Stimulated activated CD8-positive, alpha-beta memory T cell treated with anti-CD3 and anti-CD28 coated beads, Interleukin-7, amount 100 ng/mL, for 24 hours (primary cell): ENCODE measurements at regions not wholly inside any gene's neighbourhood (a gene's known extent, or its start where the extent isn't known, plus 50 kb on each side); places are given as distances from the start of the nearest gene placed in this dataset.

Source experiments
- DNase-seq: peaks from one replicate; pipeline ENCODE4 v3.0.0-alpha.2; 2020; ENCODE audit warnings: low read depth

DNA sequence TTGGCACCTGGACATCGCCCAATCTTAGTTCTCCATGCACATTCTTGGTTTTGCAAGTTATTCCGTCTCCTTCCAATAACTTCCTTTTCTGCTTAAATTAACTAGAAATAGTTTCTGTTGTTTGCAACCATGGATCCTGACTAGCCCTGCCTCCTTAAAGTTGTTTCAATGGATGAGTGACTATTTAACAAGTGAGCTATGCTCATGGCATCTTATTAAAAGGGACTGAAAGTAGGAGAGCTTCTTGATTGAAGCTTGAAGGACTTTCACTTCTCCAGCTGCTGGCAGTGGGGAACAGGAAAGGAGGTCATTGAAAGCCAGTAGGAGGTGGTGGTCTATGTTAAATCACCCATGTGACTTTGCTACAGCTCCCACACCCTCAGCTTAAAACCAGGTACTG is 466.8 kb downstream of the ARHGEF28 start:
- no peak for DNase-seq

DNA sequence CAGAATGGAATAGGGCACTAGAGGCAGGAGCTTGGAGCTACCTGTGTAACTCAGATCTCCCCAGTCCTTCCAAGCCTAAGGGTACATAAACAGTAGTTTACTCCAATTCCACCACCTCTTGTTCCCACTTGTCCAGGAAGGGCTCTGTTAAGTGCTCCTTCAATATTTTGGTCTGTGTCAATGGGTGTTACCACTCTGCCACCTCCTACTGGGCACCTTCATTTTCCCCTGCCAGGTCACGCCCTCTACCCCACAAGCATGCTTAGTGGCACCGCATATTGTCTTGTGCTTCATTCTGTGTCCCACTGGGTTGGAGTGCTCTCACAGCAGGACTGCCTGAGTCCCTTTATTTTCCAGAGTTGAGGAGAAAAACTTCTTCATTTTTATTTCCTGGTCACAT is 459.8 kb downstream of the ARHGEF28 start:
- DNase-seq = no peak

DNA sequence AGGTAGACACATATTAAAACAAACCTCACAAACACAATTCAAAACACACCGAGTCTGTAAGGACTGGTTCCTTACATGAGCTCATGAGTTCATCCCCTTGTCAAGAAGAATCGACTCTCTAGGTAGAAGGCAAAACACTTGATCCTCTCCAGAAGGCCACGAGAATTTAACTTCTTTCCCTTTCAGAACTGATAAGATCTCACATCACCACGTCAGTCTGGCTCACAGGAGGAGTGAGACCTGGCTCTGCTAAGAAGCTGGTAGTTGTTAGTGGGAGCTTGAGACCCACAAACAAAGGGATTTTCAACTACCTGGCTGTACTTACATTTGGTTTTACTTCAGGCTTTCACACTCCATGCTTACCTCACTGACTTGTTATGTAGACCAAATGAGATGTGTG is 459.2 kb downstream of the ARHGEF28 start:
- no peak for DNase-seq

DNA sequence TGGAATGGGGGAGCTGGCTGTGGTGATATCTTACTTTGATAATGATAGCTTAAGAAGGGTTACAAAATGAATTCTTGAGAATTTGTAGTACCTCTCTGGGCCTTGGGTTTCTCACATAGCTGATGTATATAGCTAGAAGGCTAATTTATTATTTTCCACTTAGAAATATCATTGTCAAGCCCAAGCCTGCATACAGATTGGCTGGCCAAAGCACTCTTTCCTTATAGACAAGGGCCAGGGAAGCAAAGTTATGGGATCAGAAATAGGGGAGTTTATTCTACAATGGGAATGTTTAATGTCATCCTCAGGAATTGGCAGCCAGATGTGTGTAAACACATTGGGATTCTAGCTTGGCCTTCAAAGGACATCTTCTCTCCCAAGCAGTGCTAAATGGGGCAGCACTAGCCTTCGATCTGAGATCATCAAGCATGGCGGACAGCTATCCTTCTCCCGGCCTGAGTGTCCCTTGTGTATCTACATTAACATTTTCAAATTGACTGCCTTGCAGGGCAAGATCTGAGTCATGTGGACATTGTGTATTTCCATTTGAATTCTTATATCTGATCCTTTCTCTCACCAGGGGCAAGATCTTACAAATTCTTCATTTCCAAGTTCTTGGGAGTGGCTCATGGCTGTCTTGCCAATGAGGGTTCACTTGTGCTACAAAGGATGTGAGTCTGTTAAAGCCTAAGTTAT is 457.2 kb downstream of the ARHGEF28 start:
- no peak for DNase-seq

DNA sequence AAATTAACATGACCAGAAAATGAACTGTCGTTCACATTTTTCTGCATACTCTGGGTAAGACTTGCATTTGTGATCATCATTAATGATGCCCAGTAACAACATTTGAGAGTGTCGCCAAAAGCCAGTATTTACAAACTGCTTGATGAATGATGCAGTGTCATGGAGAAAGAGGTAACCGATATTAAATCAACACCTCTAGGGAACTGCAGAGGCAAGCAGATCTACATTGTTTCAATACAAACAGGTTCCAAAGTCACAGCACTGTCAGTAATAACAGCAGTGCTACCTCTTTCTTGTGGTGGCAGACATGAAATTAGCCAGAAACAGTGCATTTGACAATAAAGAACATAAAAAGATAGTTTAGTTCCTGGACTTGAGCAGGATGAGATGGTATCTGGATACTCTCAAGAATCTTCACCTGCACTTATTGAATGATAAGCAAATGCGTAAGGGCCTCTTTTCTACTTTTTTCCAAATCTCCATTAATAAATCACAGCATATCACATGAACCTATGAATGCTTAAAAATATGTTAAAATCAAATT is 456.6 kb downstream of the ARHGEF28 start:
- DNase-seq = no peak

DNA sequence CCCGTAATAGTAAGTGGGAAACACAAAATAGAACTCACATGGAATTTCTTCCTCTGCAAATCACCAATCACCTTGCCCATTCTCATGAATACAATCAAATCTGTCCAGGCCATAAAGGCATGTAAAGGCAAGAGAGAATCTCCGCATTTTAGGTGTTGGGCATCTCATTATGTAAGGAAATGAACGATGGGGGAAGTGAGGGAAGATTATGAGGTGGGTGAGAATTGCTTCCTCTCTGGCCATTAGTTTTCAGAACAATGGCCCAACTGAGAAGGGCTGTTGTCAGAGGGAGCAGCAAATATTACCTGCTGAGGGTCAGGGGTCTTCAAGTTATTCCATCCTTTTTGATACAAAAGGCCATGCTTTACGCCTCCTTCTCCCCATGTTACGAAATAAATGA is 455.1 kb downstream of the ARHGEF28 start:
- DNase-seq = no peak

DNA sequence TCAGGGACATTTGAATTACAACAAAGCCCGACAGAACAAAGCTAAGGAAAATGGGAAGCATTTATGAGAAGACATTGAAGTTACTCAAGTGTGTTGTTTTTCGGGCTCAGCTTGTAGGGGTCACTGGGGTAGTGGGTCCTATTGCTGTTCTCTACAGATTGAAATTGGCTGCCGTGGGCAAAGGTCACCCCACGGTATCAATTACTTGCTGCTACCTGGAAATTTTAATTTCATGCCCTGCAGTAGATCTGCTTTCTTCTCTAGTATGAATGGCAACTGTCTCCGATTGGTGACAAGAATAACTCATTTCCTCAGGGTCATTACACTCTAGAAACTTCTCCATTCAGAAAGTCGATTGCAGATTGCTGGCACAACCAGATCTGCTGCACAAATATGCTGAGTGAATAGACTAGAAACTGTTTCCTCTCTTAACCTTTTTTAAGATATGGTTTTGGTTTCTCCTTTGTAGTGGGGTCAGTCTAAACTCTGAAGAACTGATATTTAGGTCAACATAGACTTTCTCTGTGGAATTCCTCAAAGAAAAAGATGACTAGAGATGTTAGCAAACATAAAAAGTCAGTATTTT is 454.1 kb downstream of the ARHGEF28 start:
- DNase-seq = no peak

DNA sequence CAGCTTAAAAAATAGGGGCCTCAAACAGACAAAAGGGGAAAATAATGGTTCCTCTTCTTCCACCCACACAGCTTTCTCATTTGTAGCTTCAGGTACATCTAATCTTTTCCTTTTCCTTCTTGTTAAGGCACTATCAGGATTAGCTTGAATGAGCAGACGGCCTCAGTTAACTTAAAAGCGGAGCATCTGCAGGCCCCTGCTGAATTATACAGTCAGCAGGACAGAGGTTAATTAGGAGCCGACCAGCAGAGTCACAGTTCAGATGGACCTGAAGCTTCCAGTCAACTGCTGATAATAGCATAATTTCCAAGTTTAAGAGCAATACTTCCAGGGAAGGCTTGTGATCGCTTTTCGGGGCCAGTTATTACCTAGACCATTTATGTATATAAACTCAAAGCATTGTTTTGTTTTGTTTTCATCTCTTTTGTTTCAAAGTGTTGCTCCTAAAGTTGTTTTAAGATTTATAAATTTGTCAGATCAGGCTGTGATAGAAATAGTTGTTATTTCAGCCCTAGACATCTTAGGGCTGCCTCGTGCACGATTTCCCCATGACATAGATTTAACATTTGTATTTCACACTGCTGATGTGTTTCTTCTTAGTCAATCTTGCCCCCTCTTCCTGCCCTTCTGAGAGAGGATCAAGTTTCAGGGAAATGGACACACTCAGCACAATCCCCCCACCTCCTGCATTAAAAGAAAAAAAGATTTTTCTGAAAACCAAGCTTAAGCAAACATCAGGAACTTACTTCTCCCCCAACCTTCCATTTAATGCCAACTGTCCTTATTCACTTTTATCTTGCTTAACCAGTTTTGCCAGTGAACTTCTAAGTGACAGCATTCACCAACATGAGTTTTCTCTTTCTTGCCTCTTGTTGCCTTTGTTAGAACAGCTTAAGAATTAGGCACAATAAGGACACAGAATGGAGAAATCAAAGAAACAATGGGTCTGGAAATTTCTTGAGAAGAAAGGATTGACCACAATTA is 449.8 kb downstream of the ARHGEF28 start:
- DNase-seq = no peak

DNA sequence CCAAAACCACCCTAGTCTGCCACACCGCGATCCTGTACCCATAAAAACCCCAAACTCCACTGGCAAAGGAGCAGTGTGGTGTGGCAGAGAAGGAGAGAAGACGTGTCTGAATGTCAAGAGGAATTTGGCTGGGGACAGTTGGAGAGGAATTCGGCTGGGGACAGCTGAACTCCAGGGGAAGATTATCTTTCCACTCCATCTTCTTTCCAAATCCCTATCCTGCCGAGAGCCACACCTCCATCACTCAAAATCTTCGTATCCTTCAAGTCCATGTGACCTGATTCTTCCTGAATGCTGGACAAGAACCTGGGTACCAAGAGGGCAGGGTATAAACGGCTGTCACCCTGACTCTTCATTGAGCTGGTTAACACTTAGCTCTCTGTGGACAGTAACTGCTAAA is 448.1 kb downstream of the ARHGEF28 start:
- no peak for DNase-seq

DNA sequence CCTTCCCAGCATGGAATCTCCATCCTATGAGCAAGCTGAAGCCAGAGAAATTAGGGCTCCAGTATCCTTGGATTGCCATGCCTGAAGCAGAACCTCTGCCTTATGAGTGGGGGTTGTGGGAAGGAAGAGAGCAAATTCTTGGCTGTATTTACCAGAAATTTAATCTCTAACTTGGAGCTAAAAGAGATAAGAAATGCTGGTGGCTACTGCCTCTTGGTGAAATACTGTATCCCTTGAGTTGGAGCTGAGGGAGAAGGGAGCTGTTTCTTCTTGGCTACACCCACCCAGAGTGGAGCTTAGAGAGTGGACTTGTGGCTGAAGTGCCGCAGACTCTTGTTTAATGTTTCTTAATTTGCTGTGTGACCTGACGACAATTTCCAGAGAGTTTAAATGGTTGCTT is 447.3 kb downstream of the ARHGEF28 start:
- no peak for DNase-seq

DNA sequence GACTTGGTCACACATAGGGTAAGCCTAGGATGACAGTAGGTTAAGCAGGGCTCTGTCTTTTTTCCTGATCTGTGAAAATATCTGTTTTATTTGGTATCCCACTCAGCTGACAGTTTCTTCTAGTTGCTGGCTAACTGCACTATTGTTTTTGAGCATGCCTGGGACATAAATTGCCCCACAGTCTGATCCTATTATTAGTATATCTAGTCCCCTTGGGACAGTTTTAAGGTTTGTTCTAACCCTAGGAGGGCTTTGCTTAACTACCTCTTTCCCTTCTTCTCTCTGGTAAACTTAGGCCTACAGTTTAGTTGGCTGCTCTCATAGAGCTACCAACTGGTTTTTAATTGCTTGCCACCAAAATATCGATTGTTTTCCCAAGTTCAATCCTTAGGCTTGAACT is 446.6 kb downstream of the ARHGEF28 start:
- no peak for DNase-seq

DNA sequence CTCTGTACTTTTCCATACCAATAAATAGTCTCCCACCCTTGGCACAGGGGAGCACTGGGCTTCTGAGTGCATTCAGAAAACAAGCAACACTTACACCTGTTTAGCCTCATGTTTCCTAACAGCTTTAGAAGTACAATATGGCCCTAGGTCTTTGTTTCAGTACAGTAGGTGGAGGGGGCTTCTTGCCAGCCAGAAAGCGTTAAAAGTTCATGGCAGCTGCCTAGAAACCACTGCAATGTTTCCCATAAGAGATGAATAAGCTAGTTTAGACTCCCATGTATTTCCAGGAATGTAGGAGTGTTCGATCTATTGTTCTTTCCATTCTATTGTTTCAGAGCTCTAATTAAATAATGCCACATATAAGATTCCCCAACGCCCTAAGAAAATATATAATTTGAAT is 444.8 kb downstream of the ARHGEF28 start:
- DNase-seq = no peak

DNA sequence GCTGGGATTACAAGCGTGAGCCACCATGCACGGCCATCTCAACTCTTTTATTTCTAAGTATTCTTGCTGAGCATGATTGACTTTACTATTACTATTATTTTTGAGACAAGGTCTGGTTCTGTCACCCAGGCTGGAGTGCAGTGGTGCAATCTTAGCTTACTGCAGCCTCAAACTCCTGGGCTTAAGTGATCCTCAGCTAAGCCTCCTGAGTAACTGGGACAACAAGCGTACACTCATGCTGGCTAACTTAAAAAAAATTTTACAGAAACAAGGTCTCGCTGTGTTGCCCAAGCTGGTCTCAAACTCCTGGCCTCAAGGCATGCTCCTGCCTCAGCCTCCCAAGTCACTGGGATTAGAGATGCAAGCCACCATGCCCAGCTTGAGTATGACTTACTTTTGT is 443.7 kb downstream of the ARHGEF28 start:
- DNase-seq = no peak

DNA sequence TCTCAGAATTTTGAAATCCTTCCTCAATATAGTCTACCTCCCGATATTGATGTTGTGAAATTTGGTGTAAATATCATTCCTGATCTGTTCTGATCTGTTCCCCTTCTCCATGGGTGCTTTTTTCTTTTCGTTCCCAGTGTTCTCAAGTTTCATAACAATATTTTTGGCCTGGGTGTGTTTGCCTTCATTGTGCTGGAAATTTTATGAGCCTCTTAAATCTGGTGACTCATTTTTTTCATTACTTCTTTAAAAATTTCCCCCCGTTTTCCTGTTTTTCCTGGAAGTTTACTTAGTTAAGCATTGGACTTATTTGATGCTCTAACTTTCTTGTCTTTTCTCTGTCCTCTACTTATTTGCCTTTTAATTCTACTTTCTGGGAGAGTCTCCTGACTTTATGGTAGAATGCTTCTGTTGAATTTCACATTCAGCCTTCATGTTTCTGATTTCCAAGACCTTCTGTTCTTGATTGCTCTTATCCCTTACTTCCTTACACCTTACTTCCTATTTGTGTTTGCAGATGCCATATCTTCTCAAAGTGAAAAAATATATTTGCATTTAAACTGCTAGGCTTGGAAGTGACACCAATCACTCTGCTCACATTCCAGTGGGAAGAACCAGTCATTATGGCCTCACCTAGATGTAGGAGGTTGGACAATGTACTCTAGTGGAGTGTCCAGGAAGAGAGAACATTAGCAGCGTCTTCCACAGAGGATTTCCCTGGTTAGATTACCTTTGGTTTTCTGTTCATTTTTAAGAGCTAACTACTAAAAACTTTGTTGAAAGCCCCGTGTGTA is 441.9 kb downstream of the ARHGEF28 start:
- no peak for DNase-seq

DNA sequence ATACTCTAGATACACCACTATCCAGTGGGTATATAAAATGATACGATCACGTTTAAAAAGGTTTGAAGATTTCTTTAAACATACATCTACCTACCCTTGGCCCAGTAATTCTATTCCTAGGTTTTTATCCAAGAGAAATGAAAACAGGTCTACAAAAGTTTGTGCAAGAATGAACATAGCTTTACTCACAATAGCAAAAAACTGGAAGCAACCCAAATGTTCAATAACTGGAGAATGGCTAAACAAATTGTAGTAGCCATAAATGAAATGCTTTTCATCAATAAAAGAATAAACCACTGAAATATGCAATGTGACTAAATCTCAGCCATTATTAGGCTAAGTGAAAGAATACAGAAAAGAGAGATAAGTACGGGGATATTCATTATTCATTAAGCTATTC is 438.9 kb downstream of the ARHGEF28 start:
- no peak for DNase-seq

DNA sequence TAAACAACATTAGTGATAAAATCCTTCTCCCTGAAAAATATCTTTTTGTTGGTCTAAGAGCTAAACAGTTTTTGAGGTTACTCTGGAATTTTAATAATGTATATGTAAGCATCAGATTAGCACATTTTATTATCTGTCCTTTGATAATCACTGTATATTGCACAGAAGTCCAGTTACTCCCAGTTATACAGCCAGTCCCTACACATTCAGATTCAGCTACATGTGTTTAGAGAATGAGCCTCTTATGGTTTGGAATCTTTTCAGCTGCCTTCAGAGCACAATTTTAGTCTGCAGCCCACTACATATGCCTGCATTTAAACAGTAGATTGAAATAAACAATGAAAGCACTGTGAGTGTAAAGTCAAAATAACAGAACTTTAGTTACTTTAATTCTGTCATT is 438.2 kb downstream of the ARHGEF28 start:
- no peak for DNase-seq

DNA sequence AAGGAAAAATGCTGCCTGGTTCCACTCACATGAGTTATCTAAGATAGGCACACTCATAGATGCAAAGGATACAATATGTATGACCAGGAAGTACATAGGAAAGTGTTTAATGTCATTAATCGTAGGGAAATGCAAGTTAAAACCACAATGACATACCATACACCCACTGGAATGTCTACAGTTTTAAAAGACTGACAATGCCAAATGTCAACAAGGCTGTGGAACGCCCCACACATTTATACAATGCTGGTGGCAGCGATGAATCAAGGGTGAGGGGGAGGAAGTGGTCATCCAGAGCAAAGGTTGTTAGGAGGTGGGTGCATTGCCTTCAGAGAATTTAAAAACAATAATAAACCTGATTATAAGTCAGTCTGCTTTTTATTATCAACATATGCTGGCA is 437.8 kb downstream of the ARHGEF28 start:
- no peak for DNase-seq

DNA sequence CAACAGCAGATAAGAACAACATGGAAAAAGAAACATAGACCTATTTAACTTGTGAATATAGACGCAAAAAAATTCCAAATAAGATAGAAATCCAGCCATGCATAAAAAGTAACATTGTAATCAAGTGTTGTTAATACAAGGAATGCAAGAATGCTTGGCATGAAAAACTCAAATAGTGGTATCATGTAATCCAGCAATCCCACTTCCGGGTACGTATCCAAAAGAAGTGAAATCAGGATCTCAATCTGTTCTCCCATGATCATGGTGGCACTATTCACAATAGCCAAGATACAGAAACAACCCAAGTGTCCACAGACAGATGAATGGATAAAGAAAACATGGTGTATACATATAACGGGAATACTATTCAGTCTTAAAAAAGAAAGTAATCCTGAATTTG is 437.4 kb downstream of the ARHGEF28 start:
- DNase-seq = no peak

DNA sequence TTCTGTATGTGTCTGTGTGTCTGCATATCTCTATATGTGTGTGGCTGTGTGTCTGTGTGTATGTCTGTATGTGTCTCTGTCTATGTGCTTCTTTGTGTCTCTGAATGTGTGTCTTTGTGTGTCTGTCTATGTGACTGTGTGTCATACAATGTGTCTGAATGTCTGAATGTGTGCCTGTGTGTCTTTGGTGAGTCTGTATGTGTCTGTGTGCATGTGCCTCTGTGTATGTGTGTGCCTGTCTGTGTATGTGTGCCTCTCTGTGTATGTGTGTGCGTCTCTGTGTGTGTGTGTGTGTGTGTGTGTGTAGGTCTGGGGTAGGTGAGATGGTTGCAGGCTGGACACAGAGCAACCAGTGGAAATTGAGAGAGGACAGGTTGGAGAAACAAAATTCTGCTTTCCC is 435.3 kb downstream of the ARHGEF28 start:
- no peak for DNase-seq

DNA sequence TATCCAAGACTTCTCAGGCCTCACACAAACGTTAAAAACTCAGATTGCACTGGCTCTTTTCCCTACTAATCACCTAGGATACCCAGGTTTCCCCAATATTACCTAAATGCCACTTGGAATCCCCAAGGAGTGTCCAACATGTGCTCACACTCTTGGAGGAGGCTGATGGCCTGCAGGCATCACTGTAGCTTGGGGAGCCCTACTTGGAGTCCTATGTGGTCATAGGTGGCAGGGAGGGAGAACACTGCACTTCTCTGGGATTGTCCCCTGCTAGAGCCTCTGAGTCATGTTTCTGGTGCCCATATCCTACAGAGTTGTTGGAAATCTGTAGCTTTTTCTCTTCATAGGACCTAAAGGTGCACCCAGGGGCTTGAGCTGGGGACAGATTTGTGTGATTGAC is 433.7 kb downstream of the ARHGEF28 start:
- DNase-seq = no peak

DNA sequence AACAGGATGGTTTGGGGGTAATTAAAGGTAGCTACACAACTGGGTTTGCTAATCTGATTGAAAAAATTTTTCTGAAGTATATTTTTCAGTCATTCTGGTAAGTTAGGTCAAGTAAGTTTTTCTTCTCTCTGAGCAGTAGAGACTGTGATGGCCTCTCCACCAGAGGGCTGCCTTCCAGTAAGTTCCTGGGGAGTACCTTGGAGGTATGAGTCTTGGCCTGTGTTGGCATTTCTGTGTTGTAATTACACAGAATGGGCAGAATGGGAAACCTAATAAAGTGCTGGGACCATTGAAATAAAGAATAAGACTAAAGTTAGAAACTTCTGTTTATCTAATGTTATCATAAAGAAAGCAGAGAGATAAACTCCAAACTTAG is 430.8 kb downstream of the ARHGEF28 start:
- no peak for DNase-seq
